PC-3 (cell line): ENCODE measurements at regions not wholly inside any gene's neighbourhood (a gene's known extent, or its start where the extent isn't known, plus 50 kb on each side); places are given as distances from the start of the nearest gene placed in this dataset.

Experiments used
- ATAC-seq: fragments of 200-7000 bp; cut with Tn5 transposase; 2 replicates; pipeline ENCODE4 v1.9.1; 2020; ENCODE audit warnings: mild to moderate bottlenecking, moderate library complexity
- BruUV-seq: library from RNA; stranded (reverse); fragments of 400-500 nt; replicated peaks from 2 replicates; lab custom pipeline; 2021; lab: Mats Ljungman, UMichigan
- CTCF ChIA-PET: fragments of 300-600 bp; sonication (Branson Sonifier 250); formaldehyde crosslinking; loops from one replicate; lab custom pipeline; 2022; ENCODE audit warnings: antibody characterized with exemption; lab: Charles Lee
- POLR2A ChIA-PET: fragments of 300-600 bp; sonication (Branson Sonifier 250); formaldehyde crosslinking; loops from one replicate; lab custom pipeline; 2022; ENCODE audit warnings: antibody characterized with exemption; ENCODE audit not compliant: unreplicated experiment; lab: Charles Lee
- DNase-seq: peaks from one replicate; pipeline ENCODE4 v3.0.0-alpha.2; 2015
- H2AFZ ChIP-seq: fragments of 300-600 bp; sonication (generic); 2 replicates; pipeline ENCODE4 v1.6.0; 2016; ENCODE audit warnings: antibody characterized with exemption, low read length
- H3F3A ChIP-seq: fragments of 300-600 bp; sonication (generic); one replicate; pipeline ENCODE4 v1.6.0; 2017; ENCODE audit warnings: antibody characterized with exemption, low read length, control low read depth, mild to moderate bottlenecking; ENCODE audit not compliant: unreplicated experiment
- H3K27ac ChIP-seq: fragments of 300-600 bp; sonication (generic); 2 replicates; pipeline ENCODE4 v1.5.1; 2016; ENCODE audit warnings: mild to moderate bottlenecking, low read length
- H3K27me3 ChIP-seq: fragments of 300-600 bp; sonication (generic); 2 replicates; pipeline ENCODE4 v1.6.1; 2016; ENCODE audit warnings: low read length, mixed read lengths
- H3K36me3 ChIP-seq: fragments of 300-600 bp; sonication (generic); 2 replicates; pipeline ENCODE4 v1.6.1; 2016; ENCODE audit warnings: low read depth, mixed run types, low read length, mixed read lengths
- H3K4me1 ChIP-seq: fragments of 300-600 bp; sonication (generic); 2 replicates; pipeline ENCODE4 v1.5.1; 2016; ENCODE audit warnings: low read length; ENCODE audit not compliant: insufficient read depth
- H3K4me2 ChIP-seq: fragments of 300-600 bp; sonication (generic); 2 replicates; pipeline ENCODE4 v1.6.0; 2016; ENCODE audit warnings: low read length
- H3K4me3 ChIP-seq: fragments of 300-600 bp; sonication (generic); 2 replicates; pipeline ENCODE4 v1.5.1; 2016; ENCODE audit warnings: mild to moderate bottlenecking, low read length, mixed read lengths
- H3K79me2 ChIP-seq: fragments of 300-600 bp; sonication (generic); 2 replicates; pipeline ENCODE4 v1.6.1; 2017; ENCODE audit warnings: low read length, mixed read lengths
- H3K9ac ChIP-seq: fragments of 300-600 bp; sonication (generic); 2 replicates; pipeline ENCODE4 v1.6.0; 2016; ENCODE audit warnings: mild to moderate bottlenecking, low read length
- H3K9me2 ChIP-seq: fragments of 300-600 bp; sonication (generic); replicated peaks from 2 replicates; pipeline ENCODE4 v1.6.1; 2016; ENCODE audit warnings: mixed run types, low read length, mixed read lengths
- H3K9me3 ChIP-seq: fragments of 300-600 bp; sonication (generic); 2 replicates; pipeline ENCODE4 v1.6.1; 2016; ENCODE audit warnings: low read length, mixed read lengths
- H4K20me1 ChIP-seq: fragments of 300-600 bp; sonication (generic); 2 replicates; pipeline ENCODE4 v1.6.1; 2016; ENCODE audit warnings: low read length, mixed read lengths
- CTCF ChIP-seq: fragments of 300-600 bp; sonication (generic); conservative IDR thresholded peaks from 2 replicates; pipeline ENCODE4 v1.5.1; 2017; ENCODE audit warnings: antibody characterized with exemption, low read depth, mild to moderate bottlenecking, low read length
- EZH2 ChIP-seq: fragments of 300-600 bp; sonication (generic); IDR thresholded peaks from one replicate; pipeline ENCODE4 v1.6.1; 2017; ENCODE audit warnings: antibody characterized with exemption, mild to moderate bottlenecking, low read length; ENCODE audit not compliant: unreplicated experiment
- EZH2phosphoT487 ChIP-seq: fragments of 300-600 bp; sonication (generic); IDR thresholded peaks from 2 replicates; pipeline ENCODE4 v1.6.1; 2018; ENCODE audit warnings: mild to moderate bottlenecking, antibody characterized with exemption, low read length, borderline replicate concordance
- intact Hi-C: fragments of 100-400 bp; cut with micrococcal nuclease; formaldehyde crosslinking; loops from 2 replicates; pipeline ENCODE4 v1.9.0; 2023

DNA sequence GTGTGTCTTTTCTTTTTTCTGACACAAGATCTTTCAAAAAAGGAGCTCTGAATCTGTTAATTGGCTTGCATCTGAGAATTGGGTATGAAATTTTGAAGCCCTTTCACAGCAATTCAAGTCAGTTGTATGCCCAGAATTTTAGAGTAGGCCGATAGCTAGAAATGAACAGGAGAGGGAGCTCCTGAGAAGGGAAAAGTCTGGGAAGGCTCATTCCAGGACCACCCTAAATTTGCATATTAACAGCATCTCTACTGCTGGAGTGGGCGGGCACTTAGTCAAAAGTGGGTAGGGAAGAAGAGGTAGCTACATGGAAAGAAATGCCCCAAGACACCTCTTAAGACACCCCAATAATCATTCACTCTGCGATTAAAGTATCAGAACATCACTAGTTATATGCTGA lies 928.3 kb downstream of the TBC1D32 start:
- H3K27me3 ChIP-seq = no peaks in the 10 kb centered on the region
- intact Hi-C loops = loop anchor here (1.0 to 10.0 kb wide), 2 partner anchors 420 to 819 kb away; no protein-coding TSS in a partner anchor
- POLR2A ChIA-PET = no interaction called here
- H3K9ac ChIP-seq = no peak overlapping the region
- H4K20me1 ChIP-seq = no peaks in the 10 kb centered on the region
- no peaks in the 10 kb centered on the region for H3K4me1 ChIP-seq
- no TSS peak for BruUV-seq
- H3K9me2 ChIP-seq = no peaks in the 10 kb centered on the region
- no peaks in the 10 kb centered on the region for H3K79me2 ChIP-seq
- no peak overlapping the region for H3K27ac ChIP-seq
- ATAC-seq (no peak; the same call in 1 of the 2 replicates), DNase-seq (peak; percentile 33)
- no peaks in the 10 kb centered on the region for H3K9me3 ChIP-seq
- TF ChIP-seq CTCF = peak; percentile 61
- no peak for TF ChIP-seq EZH2
- CTCF ChIA-PET = no interaction called here
- no peaks in the 10 kb centered on the region for H3K36me3 ChIP-seq
- no peak overlapping the region for H2AFZ ChIP-seq
- no peak overlapping the region for H3K4me2 ChIP-seq
- no peaks in the 10 kb centered on the region for H3F3A ChIP-seq
- H3K4me3 ChIP-seq = no peak overlapping the region

DNA sequence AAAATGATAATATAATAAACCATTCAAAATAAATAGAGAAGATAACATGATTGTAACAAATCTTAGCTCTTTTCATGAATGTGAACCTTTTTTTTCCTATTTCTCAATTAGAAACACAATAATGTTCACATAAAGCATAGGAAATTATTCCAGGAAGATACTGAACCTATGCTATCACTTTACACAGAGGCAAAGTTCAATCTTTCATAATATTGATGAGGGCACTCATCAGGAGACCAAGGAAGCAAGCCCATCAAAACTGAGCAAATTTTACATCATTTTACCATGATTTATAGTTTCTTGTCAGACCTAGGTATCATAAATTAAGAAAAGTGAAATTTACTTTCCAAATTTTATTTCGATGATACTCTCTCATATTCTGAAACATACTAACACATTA lies 938.5 kb downstream of the TBC1D32 start:
- Histone ChIP-seq H3K27ac (no peak overlapping the region), H3K9me2 (no peaks in the 10 kb centered on the region), H3K4me2 (no peak overlapping the region), H3K9me3 (no peaks in the 10 kb centered on the region), H3K4me1 (no peaks in the 10 kb centered on the region), H3K36me3 (no peaks in the 10 kb centered on the region), H3K27me3 (no peaks in the 10 kb centered on the region), H3K79me2 (no peaks in the 10 kb centered on the region), H4K20me1 (no peaks in the 10 kb centered on the region), H2AFZ (no peak overlapping the region), H3F3A (no peaks in the 10 kb centered on the region), H3K4me3 (no peak overlapping the region), H3K9ac (no peak overlapping the region)
- ChIA-PET CTCF (no interaction called here), POLR2A (no interaction called here)
- no TSS peak for BruUV-seq
- intact Hi-C loops = no loop called here
- no peak for ATAC-seq
- TF ChIP-seq EZH2phosphoT487 (no peak), EZH2 (no peak), CTCF (no peak)
- no peak for DNase-seq

GRCh38 chr6:120395330-120395729 lies 939.0 kb downstream of the TBC1D32 start:
- no peaks in the 10 kb centered on the region for H4K20me1 ChIP-seq
- H3K36me3 ChIP-seq = no peaks in the 10 kb centered on the region
- POLR2A ChIA-PET = no interaction called here
- intact Hi-C loops = no loop called here
- no peaks in the 10 kb centered on the region for H3F3A ChIP-seq
- BruUV-seq = no TSS peak
- no peak for ATAC-seq
- no peak for DNase-seq
- no peaks in the 10 kb centered on the region for H3K4me1 ChIP-seq
- H3K4me3 ChIP-seq = no peak overlapping the region
- H3K27me3 ChIP-seq = no peaks in the 10 kb centered on the region
- no peak overlapping the region for H3K9ac ChIP-seq
- CTCF ChIA-PET = no interaction called here
- H3K79me2 ChIP-seq = no peaks in the 10 kb centered on the region
- TF ChIP-seq CTCF (no peak), EZH2 (no peak), EZH2phosphoT487 (no peak)
- no peak overlapping the region for H2AFZ ChIP-seq
- H3K27ac ChIP-seq = no peak overlapping the region
- H3K4me2 ChIP-seq = no peak overlapping the region
- H3K9me3 ChIP-seq = no peaks in the 10 kb centered on the region
- no peaks in the 10 kb centered on the region for H3K9me2 ChIP-seq
